ENCODE measurements at regions not wholly inside any gene's neighbourhood (a gene's known extent, or its start where the extent isn't known, plus 50 kb on each side); places are given as distances from the start of the nearest gene placed in this dataset.

- Mint-ChIP-seq H3K27ac (no peak overlapping the region), H3K9me3 (peaks cover 0 to 7% (median 2%) of the 10 kb centered on the region in 5 donors), H3K36me3 (peaks cover 0 to 4% (median 0%) of the 10 kb centered on the region in 3 donors), H3K27me3 (peaks cover 0 to 5% of the 10 kb centered on the region in 2 donors), H3K4me1 (no peaks in the 10 kb centered on the region), H3K4me3 (no peak overlapping the region)
- no peak overlapping the region for H3K4me3 ChIP-seq (ENCODE audit: low read length)
- CTCF ChIA-PET: no interaction called here
- no peak overlapping the region for H3K27ac ChIP-seq (ENCODE audit: low read depth, low read length)
- no peaks in the 10 kb centered on the region for H3K4me1 ChIP-seq (ENCODE audit: insufficient read depth, low read length)
- POLR2A ChIA-PET: no interaction called here
- no peaks in the 10 kb centered on the region for H3K9me3 ChIP-seq (ENCODE audit: low read length)
- H3K27me3 ChIP-seq (ENCODE audit: insufficient read depth, low read length, poor library complexity, severe bottlenecking): no peaks in the 10 kb centered on the region
- DNase-seq: no peak
- no peaks in the 10 kb centered on the region for H3K36me3 ChIP-seq (ENCODE audit: insufficient read depth, low read length)
These were observed 55.7 kb upstream of the ACADM start for GRCh38 chr1:75668813-75669212.

DNA sequence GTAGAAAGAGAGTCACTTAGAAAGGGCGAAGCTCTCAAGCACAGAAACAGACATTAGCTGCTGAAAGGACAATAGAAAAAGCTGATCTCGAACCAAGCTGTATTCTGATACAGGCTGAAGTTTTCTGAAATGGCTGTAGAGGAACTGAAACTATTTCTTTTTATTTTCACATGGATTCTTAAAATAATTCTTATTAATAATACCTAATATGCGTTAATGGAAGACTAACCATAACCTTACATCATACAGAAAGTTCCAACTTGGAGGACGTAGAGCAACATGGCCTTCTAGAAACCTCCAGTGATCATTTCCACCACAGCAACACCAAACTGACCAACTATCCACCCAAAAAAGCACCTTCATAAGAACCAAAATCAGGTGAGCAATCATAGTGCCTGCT, 52.8 kb upstream of the ACADM start:
- H3K27ac Mint-ChIP-seq: no peak overlapping the region
- H3K27me3 ChIP-seq (ENCODE audit: insufficient read depth, low read length, poor library complexity, severe bottlenecking): no peaks in the 10 kb centered on the region

DNA sequence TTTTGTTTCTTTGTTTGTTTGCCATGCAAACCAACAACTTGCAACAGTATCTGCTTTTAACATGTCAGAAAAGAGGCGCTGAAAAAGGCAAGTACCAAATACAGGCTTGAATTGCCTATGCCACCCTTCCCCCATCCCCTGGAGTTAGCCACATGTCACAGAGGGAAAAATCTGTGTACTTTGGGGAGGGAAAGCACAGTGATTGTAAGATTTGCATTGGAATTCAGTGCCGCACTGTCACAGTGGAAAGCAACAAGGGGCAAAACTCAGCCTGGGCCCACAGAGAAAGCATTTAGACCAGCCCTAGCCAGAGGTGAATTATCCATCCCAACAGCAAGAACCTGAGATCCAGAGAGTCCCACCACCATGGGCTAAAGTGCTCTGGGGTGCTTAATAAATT, 52.4 kb upstream of the ACADM start:
- no peaks in the 10 kb centered on the region for H3K4me1 ChIP-seq (ENCODE audit: insufficient read depth, low read length)
- H3K9me3 ChIP-seq (ENCODE audit: low read length): no peaks in the 10 kb centered on the region
- H3K36me3 ChIP-seq (ENCODE audit: insufficient read depth, low read length): no peaks in the 10 kb centered on the region
- peaks cover 0 to 5% (median 0%) of the 10 kb centered on the region in 5 donors for H3K9me3 Mint-ChIP-seq
- peak overlapping the region; percentile 10 for H3K27ac ChIP-seq (ENCODE audit: low read depth, low read length)
- ChIA-PET POLR2A (no interaction called here), CTCF (no interaction called here)
- H3K27me3 Mint-ChIP-seq: peaks cover 2 to 30% of the 10 kb centered on the region in 2 donors
- H3K27me3 ChIP-seq (ENCODE audit: insufficient read depth, low read length, poor library complexity, severe bottlenecking): no peaks in the 10 kb centered on the region
- H3K4me1 Mint-ChIP-seq: no peaks in the 10 kb centered on the region
- DNase-seq: no peak
- no peak overlapping the region for H3K4me3 Mint-ChIP-seq
- peaks cover 0 to 1% (median 0%) of the 10 kb centered on the region in 3 donors for H3K36me3 Mint-ChIP-seq
- H3K4me3 ChIP-seq (ENCODE audit: low read length): no peak overlapping the region
- H3K27ac Mint-ChIP-seq: peak overlapping the region in 1 of 8 donors; percentile 63

More for the DNA sequence above, 52.8 kb upstream of the ACADM start:
- DNase-seq: no peak
- no peaks in the 10 kb centered on the region for H3K4me1 ChIP-seq (ENCODE audit: insufficient read depth, low read length)
- no peaks in the 10 kb centered on the region for H3K36me3 ChIP-seq (ENCODE audit: insufficient read depth, low read length)
- H3K4me3 ChIP-seq (ENCODE audit: low read length): no peak overlapping the region
- Mint-ChIP-seq H3K36me3 (peaks cover 0 to 4% (median 0%) of the 10 kb centered on the region in 3 donors), H3K9me3 (peaks cover 0 to 7% (median under 1%) of the 10 kb centered on the region in 5 donors), H3K4me1 (no peaks in the 10 kb centered on the region), H3K27me3 (peaks cover 2 to 26% of the 10 kb centered on the region in 2 donors), H3K4me3 (no peak overlapping the region)
- no peaks in the 10 kb centered on the region for H3K9me3 ChIP-seq (ENCODE audit: low read length)
- ChIA-PET POLR2A (no interaction called here), CTCF (no interaction called here)
- no peak overlapping the region for H3K27ac ChIP-seq (ENCODE audit: low read depth, low read length)

GRCh38 chr1:75672528-75673393, 51.7 kb upstream of the ACADM start:
- Mint-ChIP-seq H3K27me3 (peaks cover 3 to 36% of the 10 kb centered on the region in 2 donors), H3K4me3 (no peak overlapping the region), H3K9me3 (peaks cover 0 to 4% (median 0%) of the 10 kb centered on the region in 5 donors), H3K36me3 (no peaks in the 10 kb centered on the region), H3K27ac (peak overlapping the region in 1 of 8 donors; percentile 63), H3K4me1 (no peaks in the 10 kb centered on the region)
- no peaks in the 10 kb centered on the region for H3K27me3 ChIP-seq (ENCODE audit: insufficient read depth, low read length, poor library complexity, severe bottlenecking)
- DNase-seq: no peak
- H3K4me1 ChIP-seq (ENCODE audit: insufficient read depth, low read length): no peaks in the 10 kb centered on the region
- no peak overlapping the region for H3K4me3 ChIP-seq (ENCODE audit: low read length)
- POLR2A ChIA-PET: no interaction called here
- peak overlapping the region; percentile 10 for H3K27ac ChIP-seq (ENCODE audit: low read depth, low read length)
- H3K36me3 ChIP-seq (ENCODE audit: insufficient read depth, low read length): no peaks in the 10 kb centered on the region
- CTCF ChIA-PET: no interaction called here
- no peaks in the 10 kb centered on the region for H3K9me3 ChIP-seq (ENCODE audit: low read length)

DNA sequence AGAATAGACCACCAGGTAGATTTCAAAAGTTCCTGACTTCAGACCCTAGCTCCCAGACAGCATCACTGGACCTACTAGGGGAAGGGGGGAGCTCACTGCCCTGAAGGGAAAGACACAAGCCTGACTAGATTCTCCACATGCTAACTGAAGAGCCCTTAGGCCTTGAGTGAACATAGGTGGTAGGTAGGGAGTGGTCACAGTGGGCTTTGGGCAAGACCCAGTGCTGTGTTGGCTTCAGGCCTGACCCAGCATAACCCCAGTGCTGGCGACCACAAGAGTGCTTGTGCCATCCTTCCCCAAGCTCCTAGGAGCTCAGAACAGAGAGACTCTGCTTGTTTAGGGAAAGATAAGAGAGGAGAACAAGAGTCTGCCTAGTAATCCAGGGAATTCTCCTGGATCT, 51.1 kb upstream of the ACADM start:
- Mint-ChIP-seq H3K4me1 (no peaks in the 10 kb centered on the region), H3K4me3 (no peak overlapping the region), H3K36me3 (no peaks in the 10 kb centered on the region), H3K27me3 (peaks cover 3 to 36% of the 10 kb centered on the region in 2 donors), H3K9me3 (peaks cover 0 to 4% (median 0%) of the 10 kb centered on the region in 5 donors), H3K27ac (no peak overlapping the region)
- DNase-seq: no peak
- CTCF ChIA-PET: no interaction called here
- H3K36me3 ChIP-seq (ENCODE audit: insufficient read depth, low read length): no peaks in the 10 kb centered on the region
- H3K4me3 ChIP-seq (ENCODE audit: low read length): no peak overlapping the region
- no peaks in the 10 kb centered on the region for H3K9me3 ChIP-seq (ENCODE audit: low read length)
- POLR2A ChIA-PET: no interaction called here
- no peaks in the 10 kb centered on the region for H3K4me1 ChIP-seq (ENCODE audit: insufficient read depth, low read length)
- peak overlapping the region; percentile 10 for H3K27ac ChIP-seq (ENCODE audit: low read depth, low read length)
- H3K27me3 ChIP-seq (ENCODE audit: insufficient read depth, low read length, poor library complexity, severe bottlenecking): no peaks in the 10 kb centered on the region

GRCh38 chr1:75673885-75674284, 50.6 kb upstream of the ACADM start:
- Mint-ChIP-seq H3K4me3 (no peak overlapping the region), H3K9me3 (peaks cover 0 to 4% (median 1%) of the 10 kb centered on the region in 5 donors), H3K27me3 (peaks cover 3 to 39% of the 10 kb centered on the region in 2 donors), H3K27ac (no peak overlapping the region), H3K36me3 (peaks cover 0 to 3% (median 1%) of the 10 kb centered on the region in 3 donors), H3K4me1 (no peaks in the 10 kb centered on the region)
- ChIA-PET CTCF (no interaction called here), POLR2A (no interaction called here)
- Histone ChIP-seq H3K9me3 (ENCODE audit: low read length) (no peaks in the 10 kb centered on the region), H3K4me3 (ENCODE audit: low read length) (no peak overlapping the region), H3K4me1 (ENCODE audit: insufficient read depth, low read length) (no peaks in the 10 kb centered on the region), H3K36me3 (ENCODE audit: insufficient read depth, low read length) (no peaks in the 10 kb centered on the region), H3K27me3 (ENCODE audit: insufficient read depth, low read length, poor library complexity, severe bottlenecking) (no peaks in the 10 kb centered on the region), H3K27ac (ENCODE audit: low read depth, low read length) (no peak overlapping the region)
- no peak for DNase-seq
